Trophoblast cell (in vitro differentiated cells and primary cell): ENCODE measurements at regions not wholly inside any gene's neighbourhood (a gene's known extent, or its start where the extent isn't known, plus 50 kb on each side); places are given as distances from the start of the nearest gene placed in this dataset.

Experiments used
- DNase-seq, 2 donors: peaks; one replicate each; pipeline ENCODE4 v3.0.0-alpha.2; 2016
- H2AFZ ChIP-seq: 2 replicates; pipeline ENCODE4 v1.6.1; 2013; ENCODE audit warnings: low read length, moderate library complexity, mild to moderate bottlenecking; ENCODE audit not compliant: insufficient read depth, poor library complexity
- H2AK5ac ChIP-seq: 2 replicates; pipeline ENCODE4 v1.6.1; 2013; ENCODE audit warnings: mild to moderate bottlenecking, low read length
- H2BK120ac ChIP-seq: 2 replicates; pipeline ENCODE4 v1.6.1; 2013; ENCODE audit warnings: low read length, mild to moderate bottlenecking, moderate library complexity; ENCODE audit not compliant: insufficient read depth, poor library complexity
- H2BK12ac ChIP-seq: 2 replicates; pipeline ENCODE4 v1.6.1; 2013; ENCODE audit warnings: mild to moderate bottlenecking, low read length, moderate library complexity
- H2BK5ac ChIP-seq: 2 replicates; pipeline ENCODE4 v1.6.1; 2013; ENCODE audit warnings: low read length, low read depth, moderate library complexity, mild to moderate bottlenecking; ENCODE audit not compliant: poor library complexity
- H3K14ac ChIP-seq: 2 replicates; pipeline ENCODE4 v1.6.1; 2013; ENCODE audit warnings: mild to moderate bottlenecking, low read length
- H3K18ac ChIP-seq: 2 replicates; pipeline ENCODE4 v1.6.1; 2013; ENCODE audit warnings: mild to moderate bottlenecking, low read length
- H3K23ac ChIP-seq: 2 replicates; pipeline ENCODE4 v1.6.1; 2013; ENCODE audit warnings: low read length
- H3K27ac ChIP-seq: 2 replicates; pipeline ENCODE4 v1.5.1; 2013; ENCODE audit warnings: low read depth, mild to moderate bottlenecking, inconsistent platforms, low read length, moderate library complexity
- H3K27me3 ChIP-seq: 2 replicates; pipeline ENCODE4 v1.6.1; 2013; ENCODE audit warnings: inconsistent platforms, mild to moderate bottlenecking, low read length, moderate library complexity; ENCODE audit not compliant: insufficient read depth
- H3K36me3 ChIP-seq, 2 experiments: 1 replicate in 1 of 2; 2 replicates in 1 of 2; pipeline ENCODE4 v1.6.1; 2013; ENCODE audit warnings: low read length in 2 of 2, mild to moderate bottlenecking in 2 of 2, moderate library complexity in 1 of 2; ENCODE audit not compliant: insufficient read depth in 2 of 2, control insufficient read depth in 1 of 2
- H3K4ac ChIP-seq: 2 replicates; pipeline ENCODE4 v1.6.1; 2013; ENCODE audit warnings: low read depth, mild to moderate bottlenecking, low read length, moderate library complexity
- H3K4me1 ChIP-seq, 2 experiments: 1 replicate in 1 of 2; 2 replicates in 1 of 2; pipeline ENCODE4 v1.6.1; 2013; ENCODE audit warnings: low read length in 2 of 2, mild to moderate bottlenecking in 2 of 2, moderate library complexity in 1 of 2; ENCODE audit not compliant: insufficient read depth in 2 of 2, control insufficient read depth in 1 of 2
- H3K4me2 ChIP-seq: 2 replicates; pipeline ENCODE4 v1.6.1; 2013; ENCODE audit warnings: inconsistent platforms, mild to moderate bottlenecking, low read length, moderate library complexity
- H3K4me3 ChIP-seq: 2 replicates; pipeline ENCODE4 v1.5.1; 2013; ENCODE audit warnings: mild to moderate bottlenecking, low read depth, low read length, inconsistent platforms
- H3K79me1 ChIP-seq: one replicate; pipeline ENCODE4 v1.6.1; 2013; ENCODE audit warnings: low read length
- H3K79me2 ChIP-seq: 2 replicates; pipeline ENCODE4 v1.6.1; 2013; ENCODE audit warnings: low read length, mild to moderate bottlenecking; ENCODE audit not compliant: control insufficient read depth, insufficient read depth, poor library complexity
- H3K9ac ChIP-seq: 2 replicates; pipeline ENCODE4 v1.6.1; 2013; ENCODE audit warnings: mild to moderate bottlenecking, low read length
- H3K9me3 ChIP-seq: 2 replicates; pipeline ENCODE4 v1.6.1; 2013; ENCODE audit warnings: low read depth, mild to moderate bottlenecking, control low read depth, inconsistent platforms, low read length; ENCODE audit not compliant: insufficient read depth
- H4K12ac ChIP-seq: 2 replicates; pipeline ENCODE4 v1.6.1; 2013; ENCODE audit warnings: low read depth, mild to moderate bottlenecking, low read length, moderate library complexity
- H4K8ac ChIP-seq: 2 replicates; pipeline ENCODE4 v1.6.1; 2013; ENCODE audit warnings: low read depth, mild to moderate bottlenecking, low read length, moderate library complexity
- H4K91ac ChIP-seq: one replicate; pipeline ENCODE4 v1.6.1; 2013; ENCODE audit warnings: low read depth, mild to moderate bottlenecking, low read length, moderate library complexity
- WGBS: extraction: QIAGEN DNeasy Blood & Tissue Kit; methylation state at CpG from one replicate; pipeline ENCODE4 v1.1.7; 2013; ENCODE audit warnings: missing lambda C conversion rate; ENCODE audit not compliant: insufficient read length, insufficient coverage; ENCODE audit errors: extremely low coverage; 5-methylcytosine and 5-hydroxymethylcytosine counted together

DNA sequence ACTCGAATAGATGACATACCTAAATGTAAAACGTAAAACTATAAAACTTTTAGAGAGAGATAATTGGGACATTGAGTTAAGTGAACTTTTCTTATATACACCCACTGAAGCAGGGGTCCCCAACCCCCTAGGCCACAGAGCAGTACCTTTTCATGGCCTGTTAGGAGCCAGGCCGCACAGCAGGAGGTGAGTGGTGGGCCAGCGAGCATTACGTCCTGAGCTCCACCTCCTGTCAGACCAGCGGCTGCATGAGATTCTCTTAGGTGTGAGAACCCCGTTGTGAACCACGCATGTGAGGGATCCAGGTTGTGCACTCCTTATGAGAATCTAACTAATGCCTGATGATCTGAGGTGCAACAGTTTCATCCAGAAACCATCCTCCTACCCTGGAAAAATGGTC is 114.8 kb downstream of the HMX1 start:
- Histone ChIP-seq H3K36me3 (no peaks in the 10 kb centered on the region), H3K9ac (no peak overlapping the region), H3K4ac (no peak overlapping the region), H3K23ac (no peak overlapping the region), H3K14ac (no peak overlapping the region), H3K27me3 (no peaks in the 10 kb centered on the region), H4K91ac (no peak overlapping the region), H4K12ac (no peak overlapping the region), H3K79me1 (no peaks in the 10 kb centered on the region), H2BK5ac (no peak overlapping the region), H2AK5ac (no peak overlapping the region), H3K4me3 (no peak overlapping the region), H4K8ac (no peak overlapping the region), H2BK120ac (no peak overlapping the region), H3K79me2 (no peaks in the 10 kb centered on the region), H3K27ac (no peak overlapping the region), H3K4me2 (no peak overlapping the region), H3K9me3 (no peaks in the 10 kb centered on the region), H2AFZ (no peak overlapping the region), H3K4me1 (no peaks in the 10 kb centered on the region), H2BK12ac (no peak overlapping the region), H3K18ac (no peak overlapping the region)
- DNase-seq: no peak
- WGBS: no CpG with 5 or more reads among the region's 8 CpGs

DNA sequence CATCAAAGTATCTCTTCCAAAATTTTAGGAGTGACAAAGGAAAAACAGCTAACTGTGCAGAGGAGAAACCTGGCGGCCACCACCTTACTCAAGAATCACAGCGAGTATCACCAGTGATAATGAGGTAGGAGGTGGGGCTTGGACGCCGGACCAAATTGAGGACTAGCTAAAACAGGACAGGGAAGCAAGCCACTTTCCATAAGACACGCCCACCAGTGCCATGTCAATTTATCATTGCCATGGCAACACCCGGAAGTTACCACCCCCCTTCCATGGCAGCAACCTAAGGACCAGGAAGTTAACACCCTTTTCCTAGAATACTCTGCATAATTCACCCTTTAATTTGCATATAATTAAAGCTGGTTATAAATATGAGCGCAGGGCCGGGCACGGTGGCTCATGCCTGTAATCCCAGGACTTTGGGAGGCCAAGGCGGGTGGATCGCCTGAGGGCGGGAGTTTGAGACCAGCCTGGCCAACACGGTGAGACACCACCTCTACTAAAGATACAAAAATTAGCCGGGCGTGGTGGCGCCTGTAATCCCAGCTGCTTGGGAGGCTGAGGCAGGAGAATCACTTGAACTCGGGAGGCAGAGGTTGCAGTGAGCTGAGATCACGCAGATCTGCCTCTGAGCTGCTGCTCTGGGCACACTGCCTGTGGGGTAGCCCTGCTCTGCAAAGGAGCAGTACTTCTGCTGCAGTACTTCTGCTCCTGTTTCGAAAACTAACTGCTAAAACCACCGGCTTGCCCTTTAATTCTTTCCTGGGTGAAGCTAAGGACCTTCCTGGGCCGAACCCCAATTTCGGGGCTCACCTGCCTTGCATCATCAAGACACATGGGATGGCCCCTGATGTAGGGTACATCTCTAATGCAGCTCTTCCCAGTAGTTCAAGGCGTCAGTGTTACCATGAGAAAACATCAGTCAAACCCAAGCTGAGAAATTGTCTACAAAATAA is 116.7 kb downstream of the HMX1 start:
- no peaks in the 10 kb centered on the region for H3K27me3 ChIP-seq
- H2AK5ac ChIP-seq: no peak overlapping the region
- H2BK120ac ChIP-seq: no peak overlapping the region
- no peak overlapping the region for H3K4me3 ChIP-seq
- no peaks in the 10 kb centered on the region for H3K9me3 ChIP-seq
- no peak overlapping the region for H3K4me2 ChIP-seq
- H3K27ac ChIP-seq: no peak overlapping the region
- H4K8ac ChIP-seq: no peak overlapping the region
- no peak overlapping the region for H4K91ac ChIP-seq
- H2BK5ac ChIP-seq: no peak overlapping the region
- H2BK12ac ChIP-seq: no peak overlapping the region
- no peak overlapping the region for H4K12ac ChIP-seq
- DNase-seq: no peak
- no peak overlapping the region for H3K4ac ChIP-seq
- no peak overlapping the region for H3K23ac ChIP-seq
- H3K79me1 ChIP-seq: no peaks in the 10 kb centered on the region
- no peak overlapping the region for H3K14ac ChIP-seq
- H3K18ac ChIP-seq: no peak overlapping the region
- no peak overlapping the region for H2AFZ ChIP-seq
- H3K36me3 ChIP-seq: no peaks in the 10 kb centered on the region
- no peak overlapping the region for H3K9ac ChIP-seq
- no peaks in the 10 kb centered on the region for H3K79me2 ChIP-seq
- H3K4me1 ChIP-seq: no peaks in the 10 kb centered on the region
- WGBS: no CpG with 5 or more reads among the region's 23 CpGs

DNA sequence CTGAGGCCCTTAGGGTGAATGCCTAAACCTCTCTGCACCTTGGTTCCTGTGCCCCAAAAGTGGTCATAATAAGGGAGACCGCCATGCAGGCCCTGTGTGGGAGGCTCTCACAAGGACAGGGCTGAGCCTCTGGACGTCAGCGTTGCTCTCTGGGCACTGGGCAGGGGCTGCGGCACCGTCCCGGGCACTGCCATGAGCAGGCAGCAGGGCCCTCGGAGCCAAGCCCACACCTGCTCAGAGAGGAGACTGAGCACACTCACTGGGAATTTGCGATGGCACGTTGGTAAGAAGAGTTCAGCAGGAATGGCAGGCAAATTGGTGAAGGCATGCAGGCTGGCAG is 123.4 kb downstream of the HMX1 start:
- no peak overlapping the region for H2AFZ ChIP-seq
- no peak overlapping the region for H3K9ac ChIP-seq
- no CpG with 5 or more reads among the region's 9 CpGs for WGBS
- H3K79me2 ChIP-seq: no peaks in the 10 kb centered on the region
- H3K4me1 ChIP-seq: no peaks in the 10 kb centered on the region
- no peak overlapping the region for H2BK12ac ChIP-seq
- H3K4me2 ChIP-seq: no peak overlapping the region
- no peaks in the 10 kb centered on the region for H3K36me3 ChIP-seq
- no peak overlapping the region for H3K23ac ChIP-seq
- H2BK5ac ChIP-seq: no peak overlapping the region
- H3K27ac ChIP-seq: no peak overlapping the region
- H2AK5ac ChIP-seq: no peak overlapping the region
- no peak overlapping the region for H3K4ac ChIP-seq
- DNase-seq: no peak
- H3K79me1 ChIP-seq: no peaks in the 10 kb centered on the region
- no peak overlapping the region for H3K4me3 ChIP-seq
- no peak overlapping the region for H3K18ac ChIP-seq
- no peak overlapping the region for H3K14ac ChIP-seq
- peaks cover 8% of the 10 kb centered on the region for H3K9me3 ChIP-seq
- H4K8ac ChIP-seq: no peak overlapping the region
- no peak overlapping the region for H4K91ac ChIP-seq
- no peak overlapping the region for H4K12ac ChIP-seq
- no peaks in the 10 kb centered on the region for H3K27me3 ChIP-seq
- H2BK120ac ChIP-seq: no peak overlapping the region

DNA sequence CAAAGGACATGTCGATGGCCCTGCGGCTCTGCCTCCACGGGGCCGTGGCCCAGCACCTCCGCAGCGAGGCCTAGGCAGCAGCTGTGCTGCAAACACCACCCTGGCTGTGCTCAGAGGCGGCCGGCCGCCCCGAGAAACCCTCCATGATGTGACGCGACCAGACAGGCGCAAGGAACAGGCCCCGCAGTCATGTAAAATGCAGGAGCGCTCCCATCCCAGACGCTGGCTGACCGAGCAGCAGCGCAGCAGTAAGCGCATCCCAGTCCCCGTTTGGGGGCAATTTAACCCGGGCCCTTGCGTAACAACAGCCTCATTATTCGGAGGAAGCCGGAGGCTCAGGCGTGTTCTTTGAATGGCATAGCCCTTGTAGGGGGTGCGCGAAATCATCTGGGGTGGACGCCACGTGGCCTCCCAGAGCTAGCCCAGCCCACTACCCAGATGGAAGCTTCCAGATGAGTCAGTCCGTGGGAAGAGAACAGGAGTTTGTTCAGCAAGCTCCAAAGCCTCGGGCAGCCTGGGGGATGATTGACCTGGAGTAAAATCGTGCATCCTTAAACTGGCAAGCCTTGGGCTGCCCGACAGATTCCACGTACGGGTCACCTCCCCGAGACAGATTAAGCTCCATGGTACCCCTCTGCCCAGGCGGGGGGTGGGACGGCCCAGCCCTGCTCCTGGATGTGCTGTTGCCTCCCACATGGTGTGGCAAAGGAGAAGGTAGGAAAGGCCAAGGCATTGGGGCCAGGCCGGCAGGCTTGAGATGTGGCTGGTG is 124.0 kb downstream of the HMX1 start:
- H3K4me2 ChIP-seq: no peak overlapping the region
- no peak overlapping the region for H3K14ac ChIP-seq
- no peaks in the 10 kb centered on the region for H3K27me3 ChIP-seq
- no peak overlapping the region for H4K12ac ChIP-seq
- H3K27ac ChIP-seq: no peak overlapping the region
- H2AK5ac ChIP-seq: no peak overlapping the region
- no peak overlapping the region for H4K91ac ChIP-seq
- no peaks in the 10 kb centered on the region for H3K79me2 ChIP-seq
- no CpG with 5 or more reads among the region's 39 CpGs for WGBS
- no peak overlapping the region for H2AFZ ChIP-seq
- peaks cover 8% of the 10 kb centered on the region for H3K9me3 ChIP-seq
- H3K4ac ChIP-seq: no peak overlapping the region
- no peak overlapping the region for H4K8ac ChIP-seq
- H2BK12ac ChIP-seq: no peak overlapping the region
- no peaks in the 10 kb centered on the region for H3K4me1 ChIP-seq
- no peak overlapping the region for H3K9ac ChIP-seq
- H3K36me3 ChIP-seq: no peaks in the 10 kb centered on the region
- H3K4me3 ChIP-seq: no peak overlapping the region
- H3K18ac ChIP-seq: no peak overlapping the region
- DNase-seq: no peak
- no peak overlapping the region for H2BK5ac ChIP-seq
- no peak overlapping the region for H3K23ac ChIP-seq
- no peak overlapping the region for H2BK120ac ChIP-seq
- no peaks in the 10 kb centered on the region for H3K79me1 ChIP-seq
